GM21619 (cell line): ENCODE measurements at regions not wholly inside any gene's neighbourhood (a gene's known extent, or its start where the extent isn't known, plus 50 kb on each side); places are given as distances from the start of the nearest gene placed in this dataset.

Source experiments
- ATAC-seq: cut with Tn5 transposase; IDR thresholded peaks from one replicate; pipeline ENCODE4 v1.9.1; 2021; ENCODE audit not compliant: unreplicated experiment

DNA sequence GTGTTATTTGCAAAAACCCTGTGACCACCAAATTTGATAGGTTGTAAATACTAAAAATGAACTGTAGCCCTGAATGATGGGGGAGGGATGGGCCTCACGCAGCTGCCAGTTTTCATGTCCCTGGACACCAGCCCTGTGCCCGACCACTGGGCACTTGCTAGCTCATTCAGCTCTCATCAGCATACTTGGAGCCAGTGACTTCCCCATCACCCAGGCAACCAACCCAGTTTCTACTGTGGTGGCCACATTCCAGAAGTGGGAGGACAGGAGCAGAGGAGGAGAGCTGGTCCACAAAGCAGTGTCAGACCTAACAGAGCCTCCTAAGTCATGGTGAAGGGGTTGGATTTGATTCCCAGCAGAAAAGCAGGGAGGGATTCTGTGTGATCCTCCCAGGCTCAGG is 128.2 kb downstream of the CPEB2 start:
- ATAC-seq, result no peak

DNA sequence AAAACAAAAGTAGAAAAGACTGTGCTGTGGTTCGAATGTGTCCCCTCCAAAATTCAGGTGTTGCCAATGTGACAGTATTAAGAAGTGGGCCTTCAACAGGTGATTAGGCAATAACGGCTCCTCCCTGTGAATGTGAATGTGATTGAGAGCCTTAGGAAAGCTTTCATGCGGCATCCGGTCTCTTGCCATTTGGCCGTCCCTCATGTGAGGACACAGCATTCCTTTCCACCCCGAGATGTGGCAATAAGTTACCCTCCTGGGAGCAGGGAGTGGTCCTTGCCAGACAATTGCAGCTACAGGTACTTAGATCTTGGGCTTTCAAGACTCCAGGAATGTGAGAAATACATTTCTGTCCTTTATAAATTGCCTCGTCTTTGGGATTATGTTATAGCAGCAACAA is 129.3 kb downstream of the CPEB2 start:
- ATAC-seq, result no peak

DNA sequence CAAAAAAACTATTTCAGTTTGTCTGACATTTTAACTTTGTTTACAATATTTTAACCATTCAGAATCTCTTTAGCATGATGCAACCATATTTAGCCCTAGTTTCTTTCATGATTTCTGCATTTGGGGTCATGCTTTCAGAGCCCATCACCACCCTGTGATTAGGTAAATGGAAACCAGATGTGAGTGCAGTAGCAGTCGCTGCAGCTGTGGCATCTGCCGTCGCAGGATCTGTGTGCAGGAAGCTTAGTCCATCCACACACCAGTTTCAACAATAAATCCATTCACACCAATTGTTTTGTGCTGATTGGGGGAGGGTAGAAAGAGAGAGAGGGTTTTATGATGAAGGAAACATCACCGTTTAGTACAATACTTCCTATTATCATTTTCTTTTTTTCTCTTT is 130.5 kb downstream of the CPEB2 start:
- no peak for ATAC-seq

DNA sequence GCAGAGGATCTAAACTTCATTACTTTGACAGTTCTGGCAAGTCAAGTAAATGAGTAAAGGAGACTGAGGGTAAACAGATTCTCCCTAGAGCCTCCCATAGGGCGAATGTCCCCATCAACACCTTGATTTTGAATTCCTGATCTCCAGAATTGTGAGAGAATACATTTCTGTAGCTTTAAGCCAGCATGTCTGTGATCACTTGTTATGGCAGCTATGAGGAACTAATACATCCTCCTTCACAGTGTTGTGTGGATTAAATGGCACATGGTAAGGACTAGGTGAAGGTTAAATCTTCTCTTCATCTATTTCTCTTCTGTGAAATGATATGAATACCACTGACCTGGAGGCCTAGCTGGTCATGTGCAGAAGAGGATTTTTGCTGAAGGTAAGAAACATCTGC is 137.3 kb downstream of the CPEB2 start:
- ATAC-seq, result no peak

DNA sequence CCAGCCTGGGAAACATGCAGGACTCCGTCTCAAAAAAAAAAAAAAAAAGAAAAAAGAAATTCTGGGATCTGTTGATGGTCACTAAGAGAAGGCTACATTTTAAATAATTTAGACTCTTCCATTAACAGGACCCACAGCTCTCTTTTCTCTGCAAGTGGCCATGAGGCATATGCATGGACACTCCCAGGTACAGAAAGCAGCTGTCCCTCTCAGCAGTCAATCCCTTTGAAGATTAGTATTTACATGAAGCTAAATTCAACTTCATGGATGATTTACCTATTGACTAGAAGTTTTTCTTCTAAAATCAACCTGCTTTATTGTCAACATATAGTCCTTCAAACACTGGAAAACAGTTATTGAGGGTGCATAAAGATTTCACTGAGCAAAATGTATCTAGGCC is 139.9 kb downstream of the CPEB2 start:
- ATAC-seq, result no peak

DNA sequence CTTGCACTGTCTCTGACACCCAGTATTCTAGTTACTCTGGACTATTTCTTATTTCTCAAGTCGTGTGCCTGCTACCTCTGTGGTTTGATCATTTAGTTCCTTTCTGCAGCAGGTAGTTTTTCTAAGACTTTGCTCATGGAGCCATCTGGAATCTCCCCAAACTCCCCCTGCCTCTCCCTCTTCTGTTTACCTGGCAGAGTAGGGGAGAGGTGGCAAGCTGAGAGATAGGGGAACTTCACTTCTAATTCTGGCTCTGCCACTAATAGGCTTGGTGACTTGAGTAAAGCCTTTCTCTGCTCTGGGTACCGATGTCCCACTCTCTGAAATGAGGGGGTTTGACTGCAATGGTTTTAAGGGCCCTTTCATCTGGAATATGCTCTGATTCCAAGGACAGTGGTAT is 141.3 kb downstream of the CPEB2 start:
- no peak for ATAC-seq

DNA sequence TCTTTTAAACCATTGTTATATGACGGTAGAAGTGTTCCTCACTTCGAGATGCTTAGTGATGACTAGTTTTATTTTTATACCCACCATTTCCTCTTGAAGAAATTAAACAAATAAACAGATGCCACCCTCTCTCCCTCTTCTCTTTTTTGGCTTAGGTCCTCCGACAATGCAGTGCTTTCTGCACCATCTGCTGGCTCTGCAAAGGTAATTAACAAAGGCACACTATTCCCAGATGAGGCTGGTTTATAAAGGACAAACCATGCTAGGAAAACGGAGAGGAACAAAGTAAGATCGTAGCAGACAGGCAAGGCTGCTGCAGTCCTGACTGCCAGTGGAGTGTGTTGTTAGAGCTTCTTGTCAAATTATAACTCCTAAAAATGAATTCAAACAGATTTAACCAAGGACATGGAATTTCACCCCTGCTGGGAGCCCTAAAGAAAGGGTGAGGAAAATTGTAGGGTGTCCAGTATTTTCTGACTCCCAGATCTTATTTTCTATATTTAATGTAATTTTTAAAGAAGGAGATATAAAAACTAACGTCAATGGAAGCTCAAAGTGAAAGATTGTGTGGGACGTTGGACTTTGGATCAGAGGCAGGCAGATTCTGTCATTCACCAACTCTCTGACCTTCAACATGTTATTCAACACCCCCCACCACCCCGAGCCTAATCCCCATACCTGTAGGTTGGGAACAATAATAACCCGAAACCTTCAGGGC is 142.1 kb downstream of the CPEB2 start:
- no peak for ATAC-seq

DNA sequence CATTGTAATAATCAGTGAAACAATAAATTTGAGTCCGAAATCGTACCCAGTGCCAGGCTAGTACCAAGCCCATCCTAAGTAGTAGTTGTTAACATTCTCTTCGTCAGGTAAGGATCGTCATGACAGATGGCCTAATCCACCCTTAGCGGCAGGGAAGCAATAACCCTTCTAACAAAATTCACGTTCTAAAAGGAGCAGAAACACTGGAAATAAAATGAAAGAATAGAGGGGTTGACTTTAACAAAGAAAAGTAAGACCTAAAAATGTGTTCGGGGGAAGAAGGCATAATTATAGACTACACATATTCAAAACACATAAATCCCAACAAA is 142.7 kb downstream of the CPEB2 start:
- ATAC-seq, result no peak

DNA sequence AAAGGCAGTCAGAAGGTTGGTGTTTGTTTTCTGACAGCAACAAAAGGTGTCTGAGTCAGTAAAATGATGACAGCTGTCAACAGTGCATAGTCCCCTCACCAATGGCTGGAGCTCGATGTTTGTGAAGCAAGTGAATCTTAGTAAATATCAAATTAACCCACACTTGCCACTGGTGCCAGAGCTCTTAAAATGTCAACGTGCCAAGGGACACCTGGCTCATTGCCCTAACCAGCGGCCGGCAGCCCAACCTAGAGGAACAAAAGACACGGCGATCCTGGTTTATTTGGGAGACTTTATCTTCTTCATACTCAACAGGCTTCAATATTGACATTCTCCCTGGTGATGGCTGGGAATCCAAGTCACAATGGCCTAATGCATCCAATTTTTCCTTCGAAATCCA is 143.4 kb downstream of the CPEB2 start:
- ATAC-seq, result no peak

DNA sequence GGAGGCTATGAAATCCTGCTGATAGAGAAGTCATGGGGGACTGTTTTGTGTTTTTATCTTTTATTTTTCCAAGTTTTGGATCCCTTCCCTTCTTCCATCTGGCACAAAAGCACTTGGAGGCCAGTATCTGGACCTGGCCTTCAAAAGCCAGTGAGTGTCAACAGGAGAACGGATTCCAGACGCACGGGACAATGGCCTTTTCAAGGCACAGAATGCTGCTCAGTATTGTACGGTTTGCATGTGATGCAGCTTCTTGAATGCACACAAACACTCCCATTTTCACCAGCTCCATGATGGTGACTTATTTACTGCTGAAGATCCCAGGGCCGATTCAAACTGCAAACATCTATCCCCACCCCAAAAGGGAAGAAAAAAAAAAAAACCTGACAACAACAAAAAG is 145.4 kb downstream of the CPEB2 start:
- no peak for ATAC-seq

DNA sequence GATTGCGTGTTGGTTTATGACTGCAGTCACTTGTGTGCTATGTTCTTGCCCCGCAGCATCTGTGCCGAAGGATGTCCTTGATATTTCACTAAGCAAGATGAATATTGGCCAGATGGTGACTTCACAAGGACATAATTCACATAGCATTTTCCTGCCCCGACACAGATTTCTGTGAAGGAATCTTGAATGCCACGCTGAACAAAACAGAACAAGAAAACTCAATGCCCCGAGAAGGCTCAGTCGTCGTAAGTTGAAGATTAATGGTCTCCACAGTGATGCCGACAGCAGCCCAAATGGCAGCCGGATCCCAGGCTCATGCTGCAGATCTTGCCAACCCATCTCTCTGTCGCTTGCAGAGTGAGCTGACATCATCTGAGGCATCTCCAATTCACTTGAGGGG is 145.9 kb downstream of the CPEB2 start:
- ATAC-seq, result no peak

DNA sequence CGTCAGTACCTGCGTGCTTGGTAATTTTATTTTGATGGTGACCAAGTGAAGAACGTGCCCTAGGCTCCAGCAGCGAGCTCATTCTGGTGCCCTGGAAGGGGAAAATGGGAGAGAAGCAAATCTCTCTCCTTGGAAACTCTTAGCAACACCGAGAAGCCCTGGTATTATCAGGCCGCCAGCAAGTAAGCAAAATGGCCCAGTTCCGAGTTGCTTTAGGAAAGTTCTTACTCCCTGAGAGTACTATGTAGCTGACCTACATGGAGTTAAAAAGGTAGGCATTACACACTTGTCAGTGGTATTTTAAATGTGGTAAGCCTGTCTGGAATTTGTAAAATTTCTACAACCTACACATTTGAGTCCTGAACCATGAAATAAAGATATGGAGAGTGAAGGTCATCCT is 146.4 kb downstream of the CPEB2 start:
- ATAC-seq, result no peak

DNA sequence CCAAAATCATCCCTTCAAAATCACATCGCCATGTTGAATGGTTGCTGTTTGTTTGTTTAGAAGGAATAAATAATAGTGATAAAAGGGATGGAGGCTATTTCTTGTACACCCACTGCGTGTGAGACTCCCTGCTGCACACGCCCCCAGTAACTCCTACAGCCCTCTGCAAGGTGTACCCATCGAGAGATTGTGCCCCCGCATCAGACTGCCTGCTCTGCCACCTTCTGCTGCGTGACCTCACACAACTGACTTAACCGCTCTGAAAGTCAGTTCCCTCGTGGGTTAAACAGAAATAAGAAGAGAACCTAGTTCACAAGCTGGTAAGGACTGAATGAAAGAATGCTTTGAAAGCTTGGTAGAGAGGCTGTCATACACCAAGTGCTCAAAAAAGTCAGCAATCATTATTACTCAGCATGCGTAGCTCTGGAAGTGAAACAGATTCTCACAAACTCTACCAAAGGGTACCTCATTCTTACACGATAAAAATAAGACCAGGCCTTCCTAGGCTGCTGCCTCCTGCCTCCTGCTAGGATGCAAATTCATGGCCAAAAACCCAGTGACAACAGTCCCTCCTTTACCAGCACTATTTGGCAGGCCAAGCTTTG is 147.1 kb downstream of the CPEB2 start:
- peak; percentile 54 for ATAC-seq

DNA sequence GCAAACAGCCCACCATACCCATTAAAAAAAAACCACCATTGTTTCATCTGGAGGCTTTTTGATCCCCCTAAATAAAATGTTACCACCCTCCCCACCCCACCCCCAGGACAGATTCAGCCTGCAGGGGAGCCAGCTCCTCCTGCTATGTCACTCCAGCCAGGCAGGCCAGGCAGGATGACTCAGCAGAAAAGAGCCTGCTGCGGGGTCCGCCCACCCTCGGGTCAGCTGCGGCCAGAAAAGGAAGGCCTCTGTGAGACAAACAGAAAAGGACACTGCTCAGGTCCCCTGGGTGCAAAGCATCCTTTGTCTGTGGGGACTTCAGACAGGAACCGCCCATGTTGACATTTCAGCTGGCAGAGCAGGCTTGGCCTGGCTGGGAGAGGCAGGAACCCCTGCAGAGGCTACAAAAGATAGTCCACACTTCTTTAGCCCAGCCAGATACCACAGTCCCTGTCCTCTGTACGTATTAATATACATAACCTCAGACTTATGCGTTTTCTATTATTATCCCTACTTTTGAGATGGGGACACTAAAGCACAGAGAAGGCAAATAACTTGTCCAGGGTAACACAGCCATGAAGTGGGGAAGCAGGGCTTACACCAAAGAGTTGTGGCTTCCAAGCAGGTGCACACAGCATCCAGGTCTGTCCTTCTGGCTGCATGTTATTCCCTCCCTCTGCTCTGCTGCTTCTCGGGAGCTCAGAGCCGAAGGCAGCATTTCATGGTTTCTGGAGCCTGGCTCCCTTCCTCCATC is 147.7 kb downstream of the CPEB2 start:
- peak; percentile 70 for ATAC-seq

DNA sequence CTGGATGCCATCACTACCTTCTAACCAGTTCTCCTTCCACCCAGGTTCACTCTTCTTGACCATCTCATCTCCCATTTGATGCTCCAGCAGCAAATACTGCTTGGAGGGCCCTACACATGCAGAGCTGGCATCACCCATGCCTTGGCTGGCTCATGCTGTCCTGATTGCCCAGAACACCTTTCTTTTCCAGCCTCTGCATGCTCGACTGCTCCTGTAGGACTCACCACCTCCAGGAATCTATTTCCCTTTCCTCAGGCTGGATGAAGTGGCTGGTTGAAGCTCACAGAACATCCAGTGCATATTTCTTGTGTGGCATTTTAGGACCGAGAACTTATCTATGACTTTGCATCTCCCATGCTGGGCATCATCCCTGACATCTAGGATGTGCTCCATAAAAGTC is 148.3 kb downstream of the CPEB2 start:
- no peak for ATAC-seq

DNA sequence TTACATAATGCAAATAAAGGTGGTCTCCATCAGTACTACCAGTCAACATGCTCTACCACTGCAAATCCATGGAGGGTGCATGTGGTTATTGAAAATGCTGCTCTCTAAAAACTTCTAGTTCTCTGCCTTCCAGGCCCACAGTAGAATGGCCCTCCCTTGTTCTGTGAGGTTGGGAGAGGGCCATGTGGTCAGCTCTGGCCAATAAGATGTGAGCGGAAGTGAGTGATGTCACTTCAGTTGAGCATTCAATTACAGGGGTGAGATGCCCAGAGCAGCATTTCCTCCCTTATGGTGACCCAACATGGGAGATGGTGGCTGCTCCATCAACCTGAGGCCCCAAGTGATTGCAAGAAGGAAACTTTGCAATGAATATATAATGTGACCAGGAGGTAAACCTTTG is 148.8 kb downstream of the CPEB2 start:
- no peak for ATAC-seq

DNA sequence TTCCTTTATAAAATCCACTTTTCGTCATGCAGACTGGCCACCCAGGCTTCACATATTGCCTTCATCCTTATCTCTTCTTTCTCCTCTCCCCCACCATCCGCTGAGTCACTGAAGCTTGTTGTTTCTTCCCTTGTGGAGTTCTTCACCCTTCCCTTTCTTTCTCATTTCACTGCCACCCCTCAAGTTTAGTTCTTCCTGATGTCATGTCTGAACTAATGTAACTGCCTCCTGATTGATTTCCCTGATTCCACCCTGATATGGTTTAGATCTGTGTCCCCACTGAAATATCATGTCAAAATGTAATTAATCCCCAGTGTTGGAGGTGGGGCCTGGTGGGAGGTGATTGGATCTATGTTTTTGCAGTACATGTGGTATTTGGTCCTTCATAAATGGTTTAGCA is 151.4 kb downstream of the CPEB2 start:
- no peak for ATAC-seq

DNA sequence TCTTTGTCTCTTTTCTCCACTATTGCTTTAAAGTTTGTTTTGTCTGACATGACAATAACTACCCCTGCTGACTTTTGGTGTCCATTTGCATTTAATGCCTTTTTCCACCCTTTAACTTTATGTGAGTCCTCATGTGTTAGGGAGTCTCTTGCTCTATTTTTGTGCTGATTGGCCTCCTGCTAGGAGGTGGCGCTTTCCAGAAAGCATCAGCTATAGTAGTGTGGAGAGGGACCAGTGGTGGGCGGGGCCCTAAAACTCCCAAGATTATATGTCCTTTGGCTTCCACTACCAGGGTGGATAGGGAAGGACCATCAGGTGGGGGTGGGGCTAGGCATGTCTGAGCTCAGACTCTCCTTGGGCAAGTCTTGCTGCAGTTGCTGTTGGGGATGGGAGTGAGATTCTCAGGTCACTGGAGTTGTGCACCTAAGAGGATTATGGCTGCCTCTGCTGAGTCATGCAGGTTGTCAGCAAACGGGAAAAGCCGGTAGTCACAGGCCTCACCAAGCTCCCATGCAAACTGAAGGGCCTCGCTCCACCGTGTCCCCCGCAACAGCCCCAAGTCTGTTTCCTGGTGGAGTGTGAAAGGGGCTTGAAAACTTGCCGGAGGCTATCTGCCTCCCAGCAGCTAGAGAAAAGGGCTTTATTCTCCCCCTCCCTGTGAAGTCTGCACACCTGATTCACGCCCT is 156.3 kb downstream of the CPEB2 start:
- ATAC-seq, result no peak

DNA sequence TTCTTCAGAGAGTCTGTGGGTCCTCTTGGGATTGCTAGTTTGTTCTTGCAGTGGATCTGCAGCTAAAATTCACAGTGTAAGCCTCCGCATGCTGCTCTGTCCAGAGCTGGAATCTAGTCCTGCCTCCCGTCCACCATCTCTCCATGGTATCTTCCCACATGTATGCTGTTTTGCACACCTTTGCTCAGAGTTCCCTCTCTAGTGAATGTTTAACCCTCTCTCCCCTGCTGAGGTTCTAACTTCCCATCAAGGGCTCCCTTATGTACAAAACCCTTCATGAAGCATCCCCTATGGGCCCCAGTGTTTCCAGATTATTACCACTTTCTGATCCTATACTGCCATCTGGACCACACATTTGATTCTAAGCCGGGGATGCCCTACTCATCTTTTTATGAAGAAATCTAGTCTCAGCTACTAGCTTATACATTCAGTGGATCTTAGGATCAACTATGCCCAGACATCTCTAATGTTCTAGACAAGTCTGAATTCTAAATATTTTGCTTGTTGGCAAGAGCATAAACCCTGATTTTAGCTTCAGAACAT is 157.3 kb downstream of the CPEB2 start:
- no peak for ATAC-seq

DNA sequence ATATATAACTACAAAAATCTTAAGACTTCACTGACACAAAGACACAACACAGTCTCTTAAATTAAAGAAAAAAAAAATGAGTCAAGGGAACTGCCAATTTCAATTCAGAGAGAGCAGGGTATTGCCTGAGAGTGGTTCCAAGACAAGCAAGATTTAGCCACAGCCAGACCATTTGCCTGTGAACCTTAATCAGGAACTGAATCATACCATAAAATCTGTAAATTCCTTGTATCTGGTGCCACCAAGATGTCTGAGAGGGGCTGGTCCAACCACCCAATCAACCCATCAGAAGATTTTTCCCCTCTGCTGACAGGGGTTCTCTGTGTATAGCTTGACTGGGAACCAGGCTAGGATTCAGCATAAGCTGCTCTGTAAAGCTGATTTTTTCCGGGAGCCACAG is 159.2 kb downstream of the CPEB2 start:
- ATAC-seq, result no peak

DNA sequence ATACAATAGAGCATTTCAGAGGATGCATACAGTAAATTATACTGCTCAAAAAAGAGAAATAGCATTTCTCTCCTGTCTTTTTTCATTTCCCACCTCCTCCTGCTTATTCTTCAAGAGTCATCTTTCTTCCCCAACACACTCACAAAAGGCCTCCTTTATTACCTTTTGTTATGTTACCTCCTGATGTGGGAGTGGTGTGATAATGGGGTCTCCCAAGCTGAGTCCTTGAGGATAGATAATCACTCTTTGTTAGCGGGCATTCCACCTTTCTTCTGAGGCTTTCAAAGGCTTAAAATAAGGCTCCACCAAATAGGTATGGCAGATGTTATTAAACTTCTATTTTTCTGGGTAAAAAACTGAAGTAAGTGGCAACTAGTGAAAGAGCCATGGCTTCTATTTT is 159.8 kb downstream of the CPEB2 start:
- no peak for ATAC-seq
